Esophagus muscularis mucosa (tissue), 4 donors: ENCODE measurements at regions not wholly inside any gene's neighbourhood (a gene's known extent, or its start where the extent isn't known, plus 50 kb on each side); places are given as distances from the start of the nearest gene placed in this dataset.

ENCODE experiments used
- EP300 ChIP-seq: sonication (generic); formaldehyde crosslinking; IDR thresholded peaks from one replicate; pipeline ENCODE4 v1.6.1; 2017; ENCODE audit warnings: antibody characterized with exemption
- POLR2A ChIP-seq: fragments of 450-650 bp; IDR thresholded peaks from one replicate; pipeline ENCODE4 v1.6.1; 2017; ENCODE audit warnings: antibody characterized with exemption, moderate library complexity, mild to moderate bottlenecking, low read depth
- POLR2AphosphoS5 ChIP-seq, 2 donors: sonication (generic); formaldehyde crosslinking; IDR thresholded peaks; one replicate each; pipeline ENCODE4 v1.6.1; 2017; ENCODE audit warnings: antibody characterized with exemption in 2 of 2
- TF ChIP-seq, protein P1 (sequence below), 3 experiments: fragments of 200-600 bp in 2 of 3; fragments of 450-650 bp in 1 of 3; sonication (generic) in 2 of 3; IDR thresholded peaks; one replicate each; pipeline ENCODE4 v1.5.1; 2017 to 2019; ENCODE audit warnings: antibody characterized with exemption in 3 of 3, mild to moderate bottlenecking in 2 of 3, moderate library complexity in 1 of 3

DNA sequence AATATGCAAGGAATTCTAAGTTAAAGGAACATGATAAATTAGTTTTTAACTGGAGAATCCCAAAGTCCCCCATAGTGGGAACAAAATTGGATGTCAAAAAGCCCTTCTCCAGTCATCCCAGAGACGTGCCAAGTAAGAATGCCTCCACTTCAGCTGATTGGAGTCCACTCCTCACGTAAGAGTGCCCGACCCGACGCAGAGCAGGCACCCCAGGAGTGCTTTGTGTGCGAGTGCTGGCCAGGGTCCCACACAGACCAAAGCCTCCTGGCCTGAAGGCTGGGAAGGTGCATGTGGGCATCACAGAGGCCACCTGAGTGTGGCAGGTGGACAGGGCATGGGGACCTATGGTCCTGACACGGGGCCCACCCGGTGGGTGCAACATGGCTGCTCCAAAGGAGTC, 183.5 kb downstream of the GLI2 start:
- TF ChIP-seq, protein P1, sequence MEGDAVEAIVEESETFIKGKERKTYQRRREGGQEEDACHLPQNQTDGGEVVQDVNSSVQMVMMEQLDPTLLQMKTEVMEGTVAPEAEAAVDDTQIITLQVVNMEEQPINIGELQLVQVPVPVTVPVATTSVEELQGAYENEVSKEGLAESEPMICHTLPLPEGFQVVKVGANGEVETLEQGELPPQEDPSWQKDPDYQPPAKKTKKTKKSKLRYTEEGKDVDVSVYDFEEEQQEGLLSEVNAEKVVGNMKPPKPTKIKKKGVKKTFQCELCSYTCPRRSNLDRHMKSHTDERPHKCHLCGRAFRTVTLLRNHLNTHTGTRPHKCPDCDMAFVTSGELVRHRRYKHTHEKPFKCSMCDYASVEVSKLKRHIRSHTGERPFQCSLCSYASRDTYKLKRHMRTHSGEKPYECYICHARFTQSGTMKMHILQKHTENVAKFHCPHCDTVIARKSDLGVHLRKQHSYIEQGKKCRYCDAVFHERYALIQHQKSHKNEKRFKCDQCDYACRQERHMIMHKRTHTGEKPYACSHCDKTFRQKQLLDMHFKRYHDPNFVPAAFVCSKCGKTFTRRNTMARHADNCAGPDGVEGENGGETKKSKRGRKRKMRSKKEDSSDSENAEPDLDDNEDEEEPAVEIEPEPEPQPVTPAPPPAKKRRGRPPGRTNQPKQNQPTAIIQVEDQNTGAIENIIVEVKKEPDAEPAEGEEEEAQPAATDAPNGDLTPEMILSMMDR (IDR thresholded peaks at IDR 0.05) = no peak
- TF ChIP-seq POLR2AphosphoS5 (IDR thresholded peaks at IDR 0.05) (no peak), POLR2A (no peak), EP300 (no peak)
